ENCODE measurements at regions not wholly inside any gene's neighbourhood (a gene's known extent, or its start where the extent isn't known, plus 50 kb on each side); places are given as distances from the start of the nearest gene placed in this dataset.

- TF ChIP-seq CTCF (IDR thresholded peaks at IDR 0.05; ENCODE audit: insufficient read depth, low read length, poor library complexity, severe bottlenecking): no peak
- no peak for TF ChIP-seq EZH2phosphoT487 (conservative IDR thresholded peaks at IDR 0.05; ENCODE audit: low read length)
Observed at GRCh38 chr15:47872869-47873432, 155.6 kb downstream of the SEMA6D start.
